SK-N-SH treated with all-trans-retinoic acid at 6 μM for 48 hours (cell line): ENCODE measurements at regions not wholly inside any gene's neighbourhood (a gene's known extent, or its start where the extent isn't known, plus 50 kb on each side); places are given as distances from the start of the nearest gene placed in this dataset.

ENCODE experiments used
- ARNTL ChIP-seq: fragments of 450-650 bp; formaldehyde crosslinking; IDR thresholded peaks from 2 replicates; pipeline ENCODE4 v1.5.0; 2020; ENCODE audit warnings: low read depth, mild to moderate bottlenecking, moderate library complexity, borderline replicate concordance
- ISL1 ChIP-seq: fragments of 250-450 bp; sonication (Bioruptor Pico); IDR thresholded peaks from 2 replicates; pipeline ENCODE4 v2.1.2; 2022; ENCODE audit warnings: mild to moderate bottlenecking, moderate library complexity
- OSR1 ChIP-seq: fragments of 250-450 bp; sonication (Bioruptor Pico); IDR thresholded peaks from 2 replicates; pipeline ENCODE4 v1.8.0; 2022; ENCODE audit warnings: moderate library complexity, mild to moderate bottlenecking, inconsistent platforms
- ZFP30 ChIP-seq: fragments of 450-650 bp; formaldehyde crosslinking; IDR thresholded peaks from 2 replicates; pipeline ENCODE4 v1.5.0; 2022; ENCODE audit warnings: mild to moderate bottlenecking, moderate library complexity
- ZNF565 ChIP-seq: fragments of 450-650 bp; formaldehyde crosslinking; conservative IDR thresholded peaks from 2 replicates; pipeline ENCODE4 v1.5.0; 2020; ENCODE audit warnings: low read depth, mild to moderate bottlenecking, moderate library complexity
- TF ChIP-seq, protein P1 (sequence below): fragments of 250-450 bp; sonication (Bioruptor Pico); IDR thresholded peaks from 2 replicates; pipeline ENCODE4 v1.5.1; 2021; ENCODE audit warnings: mild to moderate bottlenecking, moderate library complexity
- TF ChIP-seq, protein P2 (sequence below): fragments of 250-450 bp; sonication (Bioruptor Pico); IDR thresholded peaks from 2 replicates; pipeline ENCODE4 v1.8.0; 2020; ENCODE audit warnings: mild to moderate bottlenecking, moderate library complexity, borderline replicate concordance
- TF ChIP-seq, protein P3 (sequence below): fragments of 250-450 bp; sonication (Bioruptor Pico); IDR thresholded peaks from 2 replicates; pipeline ENCODE4 v1.5.0; 2020; ENCODE audit warnings: mild to moderate bottlenecking, moderate library complexity

DNA sequence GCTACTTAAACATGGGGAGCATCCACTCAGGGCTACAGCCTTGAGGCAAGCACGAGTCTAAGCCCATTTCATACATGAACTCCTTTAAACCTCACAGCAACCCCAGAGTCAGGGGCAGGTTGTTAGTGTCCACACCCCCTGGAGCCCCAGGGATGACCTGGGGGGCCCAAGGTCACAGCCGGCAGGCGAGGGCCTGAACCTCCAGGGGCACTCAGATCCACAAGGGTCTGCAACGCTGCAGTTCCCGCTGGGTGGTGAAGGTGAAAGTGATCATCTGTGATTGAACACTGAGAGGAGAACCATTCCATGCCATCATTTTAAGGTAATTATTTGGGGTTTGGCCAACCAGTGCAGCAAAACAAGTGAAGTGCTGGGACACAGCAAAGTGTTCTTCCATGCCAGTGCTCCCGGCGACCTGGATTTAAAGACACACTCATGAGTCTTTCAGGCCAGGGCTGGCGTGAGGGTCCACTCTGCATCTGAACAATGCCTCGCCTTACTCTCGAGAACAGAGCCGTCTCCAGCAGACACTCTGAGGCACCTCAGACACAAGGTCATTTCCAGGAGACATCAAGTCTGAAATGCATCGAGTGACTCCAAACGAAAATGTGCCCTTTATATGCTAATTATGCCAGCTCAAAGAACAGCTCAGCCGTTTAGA, 61.6 kb upstream of the SNTG2 start:
- TF ChIP-seq ZNF565, result no peak
- TF ChIP-seq, protein P1, sequence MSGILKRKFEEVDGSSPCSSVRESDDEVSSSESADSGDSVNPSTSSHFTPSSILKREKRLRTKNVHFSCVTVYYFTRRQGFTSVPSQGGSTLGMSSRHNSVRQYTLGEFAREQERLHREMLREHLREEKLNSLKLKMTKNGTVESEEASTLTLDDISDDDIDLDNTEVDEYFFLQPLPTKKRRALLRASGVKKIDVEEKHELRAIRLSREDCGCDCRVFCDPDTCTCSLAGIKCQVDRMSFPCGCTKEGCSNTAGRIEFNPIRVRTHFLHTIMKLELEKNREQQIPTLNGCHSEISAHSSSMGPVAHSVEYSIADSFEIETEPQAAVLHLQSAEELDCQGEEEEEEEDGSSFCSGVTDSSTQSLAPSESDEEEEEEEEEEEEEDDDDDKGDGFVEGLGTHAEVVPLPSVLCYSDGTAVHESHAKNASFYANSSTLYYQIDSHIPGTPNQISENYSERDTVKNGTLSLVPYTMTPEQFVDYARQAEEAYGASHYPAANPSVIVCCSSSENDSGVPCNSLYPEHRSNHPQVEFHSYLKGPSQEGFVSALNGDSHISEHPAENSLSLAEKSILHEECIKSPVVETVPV (CRISPR knock-in tag), result no peak
- no peak for TF ChIP-seq OSR1 (CRISPR knock-in tag)
- no peak for TF ChIP-seq ZFP30 (CRISPR knock-in tag)
- TF ChIP-seq ISL1, result no peak
- TF ChIP-seq ARNTL, result no peak
- TF ChIP-seq, protein P2, sequence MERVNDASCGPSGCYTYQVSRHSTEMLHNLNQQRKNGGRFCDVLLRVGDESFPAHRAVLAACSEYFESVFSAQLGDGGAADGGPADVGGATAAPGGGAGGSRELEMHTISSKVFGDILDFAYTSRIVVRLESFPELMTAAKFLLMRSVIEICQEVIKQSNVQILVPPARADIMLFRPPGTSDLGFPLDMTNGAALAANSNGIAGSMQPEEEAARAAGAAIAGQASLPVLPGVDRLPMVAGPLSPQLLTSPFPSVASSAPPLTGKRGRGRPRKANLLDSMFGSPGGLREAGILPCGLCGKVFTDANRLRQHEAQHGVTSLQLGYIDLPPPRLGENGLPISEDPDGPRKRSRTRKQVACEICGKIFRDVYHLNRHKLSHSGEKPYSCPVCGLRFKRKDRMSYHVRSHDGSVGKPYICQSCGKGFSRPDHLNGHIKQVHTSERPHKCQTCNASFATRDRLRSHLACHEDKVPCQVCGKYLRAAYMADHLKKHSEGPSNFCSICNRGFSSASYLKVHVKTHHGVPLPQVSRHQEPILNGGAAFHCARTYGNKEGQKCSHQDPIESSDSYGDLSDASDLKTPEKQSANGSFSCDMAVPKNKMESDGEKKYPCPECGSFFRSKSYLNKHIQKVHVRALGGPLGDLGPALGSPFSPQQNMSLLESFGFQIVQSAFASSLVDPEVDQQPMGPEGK, result no peak
- TF ChIP-seq, protein P3, sequence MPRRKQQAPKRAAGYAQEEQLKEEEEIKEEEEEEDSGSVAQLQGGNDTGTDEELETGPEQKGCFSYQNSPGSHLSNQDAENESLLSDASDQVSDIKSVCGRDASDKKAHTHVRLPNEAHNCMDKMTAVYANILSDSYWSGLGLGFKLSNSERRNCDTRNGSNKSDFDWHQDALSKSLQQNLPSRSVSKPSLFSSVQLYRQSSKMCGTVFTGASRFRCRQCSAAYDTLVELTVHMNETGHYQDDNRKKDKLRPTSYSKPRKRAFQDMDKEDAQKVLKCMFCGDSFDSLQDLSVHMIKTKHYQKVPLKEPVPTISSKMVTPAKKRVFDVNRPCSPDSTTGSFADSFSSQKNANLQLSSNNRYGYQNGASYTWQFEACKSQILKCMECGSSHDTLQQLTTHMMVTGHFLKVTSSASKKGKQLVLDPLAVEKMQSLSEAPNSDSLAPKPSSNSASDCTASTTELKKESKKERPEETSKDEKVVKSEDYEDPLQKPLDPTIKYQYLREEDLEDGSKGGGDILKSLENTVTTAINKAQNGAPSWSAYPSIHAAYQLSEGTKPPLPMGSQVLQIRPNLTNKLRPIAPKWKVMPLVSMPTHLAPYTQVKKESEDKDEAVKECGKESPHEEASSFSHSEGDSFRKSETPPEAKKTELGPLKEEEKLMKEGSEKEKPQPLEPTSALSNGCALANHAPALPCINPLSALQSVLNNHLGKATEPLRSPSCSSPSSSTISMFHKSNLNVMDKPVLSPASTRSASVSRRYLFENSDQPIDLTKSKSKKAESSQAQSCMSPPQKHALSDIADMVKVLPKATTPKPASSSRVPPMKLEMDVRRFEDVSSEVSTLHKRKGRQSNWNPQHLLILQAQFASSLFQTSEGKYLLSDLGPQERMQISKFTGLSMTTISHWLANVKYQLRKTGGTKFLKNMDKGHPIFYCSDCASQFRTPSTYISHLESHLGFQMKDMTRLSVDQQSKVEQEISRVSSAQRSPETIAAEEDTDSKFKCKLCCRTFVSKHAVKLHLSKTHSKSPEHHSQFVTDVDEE (CRISPR knock-in tag), result no peak
